Hepatocyte (in vitro differentiated cells): ENCODE measurements at regions not wholly inside any gene's neighbourhood (a gene's known extent, or its start where the extent isn't known, plus 50 kb on each side); places are given as distances from the start of the nearest gene placed in this dataset.

ENCODE experiments used
- EZH2 ChIP-seq: fragments of 200-600 bp; sonication (generic); IDR thresholded peaks from 2 replicates; pipeline ENCODE4 v1.6.1; 2016; ENCODE audit warnings: antibody characterized with exemption, mild to moderate bottlenecking, borderline replicate concordance
- EZH2phosphoT487 ChIP-seq: fragments of 200-600 bp; sonication (generic); IDR thresholded peaks from one replicate; pipeline ENCODE4 v1.6.1; 2018; ENCODE audit warnings: antibody characterized with exemption, mild to moderate bottlenecking, low read depth, moderate library complexity; ENCODE audit not compliant: unreplicated experiment, severe bottlenecking
- TF ChIP-seq, protein P1 (sequence below): fragments of 200-600 bp; sonication (generic); IDR thresholded peaks from 2 replicates; pipeline ENCODE4 v1.5.1; 2016; ENCODE audit warnings: antibody characterized with exemption, mild to moderate bottlenecking; ENCODE audit not compliant: poor library complexity

- TF ChIP-seq, protein P1, sequence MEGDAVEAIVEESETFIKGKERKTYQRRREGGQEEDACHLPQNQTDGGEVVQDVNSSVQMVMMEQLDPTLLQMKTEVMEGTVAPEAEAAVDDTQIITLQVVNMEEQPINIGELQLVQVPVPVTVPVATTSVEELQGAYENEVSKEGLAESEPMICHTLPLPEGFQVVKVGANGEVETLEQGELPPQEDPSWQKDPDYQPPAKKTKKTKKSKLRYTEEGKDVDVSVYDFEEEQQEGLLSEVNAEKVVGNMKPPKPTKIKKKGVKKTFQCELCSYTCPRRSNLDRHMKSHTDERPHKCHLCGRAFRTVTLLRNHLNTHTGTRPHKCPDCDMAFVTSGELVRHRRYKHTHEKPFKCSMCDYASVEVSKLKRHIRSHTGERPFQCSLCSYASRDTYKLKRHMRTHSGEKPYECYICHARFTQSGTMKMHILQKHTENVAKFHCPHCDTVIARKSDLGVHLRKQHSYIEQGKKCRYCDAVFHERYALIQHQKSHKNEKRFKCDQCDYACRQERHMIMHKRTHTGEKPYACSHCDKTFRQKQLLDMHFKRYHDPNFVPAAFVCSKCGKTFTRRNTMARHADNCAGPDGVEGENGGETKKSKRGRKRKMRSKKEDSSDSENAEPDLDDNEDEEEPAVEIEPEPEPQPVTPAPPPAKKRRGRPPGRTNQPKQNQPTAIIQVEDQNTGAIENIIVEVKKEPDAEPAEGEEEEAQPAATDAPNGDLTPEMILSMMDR: no peak
- TF ChIP-seq EZH2 (no peak), EZH2phosphoT487 (no peak)
Observed at GRCh38 chr6:153405931-153406330, 274.8 kb upstream of the RGS17 start.
